Stimulated activated CD4-positive, alpha-beta T cell treated with anti-CD3 and anti-CD28 coated beads, Interleukin-2, amount 100 ng/mL, for 48 hours (primary cell): ENCODE measurements at regions not wholly inside any gene's neighbourhood (a gene's known extent, or its start where the extent isn't known, plus 50 kb on each side); places are given as distances from the start of the nearest gene placed in this dataset.
"Not testable (repeated sequence)": the region's sequence is repeated elsewhere in the genome, so short reads cannot be mapped to it uniquely, and the experiment has no call there.

Experiments used
- DNase-seq, 2 donors: peaks; one replicate each; pipeline ENCODE4 v3.0.0-alpha.2; 2020

- DNase-seq, result no peak
These were observed 201.1 kb downstream of the PCDH20 start for GRCh38 chr13:61214551-61214950.

GRCh38 chr13:61205898-61206297 lies 209.8 kb downstream of the PCDH20 start:
- not testable (repeated sequence) for DNase-seq

- DNase-seq, result no peak
These were observed 211.6 kb downstream of the PCDH20 start for GRCh38 chr13:61204025-61204424.

- DNase-seq, result no peak
These were observed 213.6 kb downstream of the PCDH20 start for GRCh38 chr13:61202042-61202441.

- no peak for DNase-seq
These were observed 222.8 kb downstream of the PCDH20 start for GRCh38 chr13:61192826-61193225.

- DNase-seq, result no peak
These were observed 227.6 kb downstream of the PCDH20 start for GRCh38 chr13:61188057-61188456.

- no peak for DNase-seq
These were observed 228.2 kb downstream of the PCDH20 start for GRCh38 chr13:61187471-61187870.

GRCh38 chr13:61183670-61184069 lies 232.0 kb downstream of the PCDH20 start:
- DNase-seq, result no peak

GRCh38 chr13:61180234-61180633 lies 235.4 kb downstream of the PCDH20 start:
- no peak for DNase-seq

GRCh38 chr13:61179741-61180140 lies 235.9 kb downstream of the PCDH20 start:
- DNase-seq, result no peak

GRCh38 chr13:61170856-61171255 lies 244.8 kb downstream of the PCDH20 start:
- no peak for DNase-seq

- DNase-seq, result no peak
These were observed 253.0 kb downstream of the PCDH20 start for GRCh38 chr13:61162636-61163035.

- DNase-seq, result no peak
These were observed 253.5 kb downstream of the PCDH20 start for GRCh38 chr13:61162106-61162505.

- no peak for DNase-seq
These were observed 258.9 kb downstream of the PCDH20 start for GRCh38 chr13:61156753-61157152.

- DNase-seq, result no peak
These were observed 264.6 kb downstream of the PCDH20 start for GRCh38 chr13:61151062-61151461.

- DNase-seq, result no peak
These were observed 266.3 kb downstream of the PCDH20 start for GRCh38 chr13:61149331-61149730.

- no peak for DNase-seq
These were observed 266.8 kb downstream of the PCDH20 start for GRCh38 chr13:61148691-61149315.

- no peak for DNase-seq
These were observed 267.4 kb downstream of the PCDH20 start for GRCh38 chr13:61148211-61148610.

- no peak for DNase-seq
These were observed 269.1 kb downstream of the PCDH20 start for GRCh38 chr13:61146571-61146970.

GRCh38 chr13:61146158-61146557 lies 269.5 kb downstream of the PCDH20 start:
- no peak for DNase-seq

GRCh38 chr13:61144834-61145593 lies 270.6 kb downstream of the PCDH20 start:
- no peak for DNase-seq

- DNase-seq, result no peak
These were observed 271.3 kb downstream of the PCDH20 start for GRCh38 chr13:61144301-61144700.

- no peak for DNase-seq
These were observed 273.1 kb downstream of the PCDH20 start for GRCh38 chr13:61142506-61142905.

- no peak for DNase-seq
These were observed 276.8 kb downstream of the PCDH20 start for GRCh38 chr13:61138857-61139256.

GRCh38 chr13:61136515-61136914 lies 279.1 kb downstream of the PCDH20 start:
- DNase-seq, result no peak
